Gastrocnemius medialis (tissue), 4 donors: ENCODE measurements at regions not wholly inside any gene's neighbourhood (a gene's known extent, or its start where the extent isn't known, plus 50 kb on each side); places are given as distances from the start of the nearest gene placed in this dataset.

ENCODE experiments used
- CTCF ChIP-seq, 5 experiments: fragments of 450-650 bp in 3 of 5; fragments of 200-600 bp in 2 of 5; sonication (generic) in 2 of 5; IDR thresholded peaks in 4 of 5; conservative IDR thresholded peaks in 1 of 5; 1 replicate in 4 of 5; 2 replicates in 1 of 5; pipeline ENCODE4 v1.5.1; 2016 to 2019; ENCODE audit warnings: antibody characterized with exemption in 5 of 5, mild to moderate bottlenecking in 3 of 5, moderate library complexity in 3 of 5
- POLR2A ChIP-seq, 2 donors: fragments of 450-650 bp; IDR thresholded peaks; one replicate each; pipeline ENCODE4 v1.6.1; 2017; ENCODE audit warnings: antibody characterized with exemption in 2 of 2, mild to moderate bottlenecking in 2 of 2, moderate library complexity in 2 of 2

GRCh38 chr18:79624356-79625170, 55.0 kb upstream of the CTDP1 start:
- TF ChIP-seq CTCF (IDR thresholded peaks at IDR 0.05 in 4 of 5, conservative IDR thresholded peaks at IDR 0.05 in 1 of 5), result no peak
- TF ChIP-seq POLR2A (IDR thresholded peaks at IDR 0.05), result no peak
